GM19438 (cell line): ENCODE measurements at regions not wholly inside any gene's neighbourhood (a gene's known extent, or its start where the extent isn't known, plus 50 kb on each side); places are given as distances from the start of the nearest gene placed in this dataset.

ENCODE experiments used
- ATAC-seq: cut with Tn5 transposase; IDR thresholded peaks from one replicate; pipeline ENCODE4 v1.9.1; 2021; ENCODE audit warnings: low read depth; ENCODE audit not compliant: unreplicated experiment

DNA sequence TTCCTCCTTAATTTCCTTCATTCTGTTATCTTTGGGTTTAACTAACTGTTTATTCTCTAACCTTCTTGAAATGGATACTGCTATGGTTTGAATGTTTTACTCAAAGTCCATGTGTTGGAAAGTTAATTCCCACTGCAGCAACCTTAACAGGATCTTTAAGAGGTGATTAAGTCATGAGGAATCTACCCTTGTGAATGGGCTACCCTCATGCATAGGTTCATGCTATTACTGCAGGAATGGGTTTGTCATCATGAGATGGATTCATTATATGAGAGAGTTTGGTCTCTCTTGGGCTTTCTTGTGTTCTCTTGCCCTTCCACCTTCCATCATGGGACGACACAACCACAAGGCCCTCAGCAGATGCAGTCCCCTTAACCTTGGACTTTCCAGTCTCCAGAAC lies 516.9 kb downstream of the ADGRL2 start:
- ATAC-seq = no peak

DNA sequence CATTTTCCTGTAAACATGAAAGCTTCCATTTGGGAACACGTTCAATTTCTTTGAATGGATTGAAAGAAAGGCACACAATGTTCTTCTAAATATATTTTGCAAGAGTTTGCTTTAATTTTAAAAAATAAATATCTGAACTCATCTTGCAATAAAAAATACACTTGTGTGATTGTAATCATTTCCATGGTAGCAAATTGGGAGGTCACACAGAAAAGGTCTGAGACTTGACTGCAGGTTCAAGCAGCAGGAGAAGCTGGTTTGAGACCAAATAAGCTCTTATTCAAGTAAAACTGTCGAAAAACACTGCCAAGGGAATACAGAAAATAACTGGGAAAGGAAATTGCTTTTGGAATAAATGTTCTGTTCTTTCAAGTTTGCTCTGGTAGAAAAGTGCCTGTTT lies 498.9 kb downstream of the ADGRL2 start:
- no peak for ATAC-seq

DNA sequence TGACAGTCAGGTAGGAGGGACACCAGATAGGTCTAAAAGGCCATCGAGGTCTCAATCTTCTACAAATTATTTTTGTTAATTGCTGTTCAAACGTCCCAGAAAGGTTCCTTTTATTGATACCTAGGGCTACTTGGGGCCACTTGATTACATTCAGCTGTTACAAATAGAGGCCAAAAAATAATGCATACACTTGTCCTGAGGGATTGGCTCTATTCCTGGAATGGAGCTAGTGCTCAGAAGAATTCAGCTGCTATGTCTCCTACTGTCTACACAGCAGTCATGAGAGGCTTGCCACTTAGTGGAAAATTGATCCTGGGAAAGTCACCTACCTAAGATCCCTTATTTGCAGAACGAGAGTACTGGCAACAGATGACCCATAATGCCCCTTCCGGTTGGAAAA lies 498.3 kb downstream of the ADGRL2 start:
- no peak for ATAC-seq

DNA sequence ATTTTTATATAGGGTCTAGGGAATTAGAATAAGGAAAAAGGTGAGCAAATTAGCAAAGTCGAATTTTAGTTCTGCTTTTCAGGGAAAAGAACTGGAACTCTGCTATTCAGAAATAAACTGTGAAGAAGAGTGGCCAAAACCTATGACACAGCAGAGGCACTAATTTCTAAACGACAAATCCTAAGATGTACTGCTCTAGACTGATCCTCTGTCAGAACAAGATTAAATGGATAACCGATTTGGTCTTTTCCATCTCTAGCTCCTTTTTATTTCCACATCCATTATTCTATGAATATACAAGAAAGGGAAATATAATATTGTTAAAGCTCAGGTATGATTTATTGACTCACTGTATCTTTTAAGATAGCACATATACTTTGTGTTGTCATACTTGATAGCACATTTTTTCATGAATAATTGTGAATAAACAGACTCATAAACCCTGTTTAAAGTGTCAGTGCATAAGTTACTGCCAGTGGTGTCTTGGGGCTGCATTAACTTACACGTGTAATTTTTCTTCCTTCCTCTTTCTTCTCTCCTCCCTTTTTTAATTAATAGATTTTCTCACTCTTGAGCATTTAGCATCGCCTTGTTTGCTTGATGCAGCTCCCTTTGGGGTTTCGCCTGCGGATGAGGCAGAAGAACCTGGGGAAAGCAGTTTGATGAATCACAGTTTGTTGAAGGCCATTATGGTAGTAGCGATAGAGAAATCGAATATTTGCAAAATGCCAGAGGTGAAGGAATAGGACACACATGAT lies 496.6 kb downstream of the ADGRL2 start:
- no peak for ATAC-seq

DNA sequence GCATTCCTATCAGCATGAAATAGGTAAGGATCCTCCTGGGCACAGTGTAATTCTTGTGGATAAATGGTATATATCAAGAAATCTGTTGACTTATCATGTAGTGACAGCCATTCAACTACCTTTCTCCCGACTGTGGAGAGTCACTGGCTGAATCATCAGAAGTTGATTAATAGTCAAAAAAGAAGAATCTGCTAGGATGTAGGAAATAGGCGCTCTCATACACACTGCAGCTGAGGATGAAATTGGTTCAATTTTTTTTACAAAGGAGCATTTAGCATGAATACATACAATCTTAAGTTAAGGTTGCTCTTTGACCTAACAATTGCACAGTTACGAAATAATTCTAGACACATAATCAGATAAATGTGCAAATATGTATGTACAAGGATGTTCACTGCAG lies 486.8 kb downstream of the ADGRL2 start:
- ATAC-seq = no peak

DNA sequence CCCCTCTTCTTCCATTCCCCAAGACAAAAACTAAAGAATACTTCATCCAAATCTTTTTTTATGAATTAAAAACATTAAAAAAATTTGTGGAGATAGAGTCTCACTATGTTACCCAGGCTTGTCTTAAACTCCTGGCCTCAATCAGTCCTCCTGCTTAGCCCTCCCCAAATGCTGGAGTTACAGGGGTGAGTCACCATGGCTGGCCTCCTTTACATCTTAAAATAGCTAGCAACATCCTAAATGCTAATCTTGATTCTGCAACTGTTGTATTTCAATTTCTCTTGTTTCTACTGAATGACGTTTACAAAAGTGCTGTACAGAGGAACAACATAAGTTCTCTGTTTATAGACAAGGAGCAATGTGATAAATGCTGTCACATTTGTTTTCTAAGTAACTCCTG lies 483.5 kb downstream of the ADGRL2 start:
- no peak for ATAC-seq

DNA sequence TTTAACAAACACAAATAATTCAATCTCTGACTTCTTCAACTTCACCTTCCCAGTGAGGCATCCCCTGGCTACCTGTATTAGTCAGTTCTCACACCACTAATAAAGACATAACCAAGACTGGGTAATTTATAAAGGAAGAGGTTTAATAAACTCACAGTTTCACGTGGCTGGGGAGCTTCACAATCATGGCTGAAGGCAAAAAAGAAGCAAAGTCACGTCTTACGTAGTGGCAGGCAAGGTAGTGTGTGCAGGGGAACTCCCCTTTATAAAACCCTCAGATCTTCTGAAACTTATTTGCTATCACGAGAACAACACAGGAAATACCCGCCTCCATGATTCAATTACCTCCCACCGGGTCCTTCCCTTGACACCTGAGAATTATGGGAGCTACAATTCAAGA lies 478.5 kb downstream of the ADGRL2 start:
- no peak for ATAC-seq

DNA sequence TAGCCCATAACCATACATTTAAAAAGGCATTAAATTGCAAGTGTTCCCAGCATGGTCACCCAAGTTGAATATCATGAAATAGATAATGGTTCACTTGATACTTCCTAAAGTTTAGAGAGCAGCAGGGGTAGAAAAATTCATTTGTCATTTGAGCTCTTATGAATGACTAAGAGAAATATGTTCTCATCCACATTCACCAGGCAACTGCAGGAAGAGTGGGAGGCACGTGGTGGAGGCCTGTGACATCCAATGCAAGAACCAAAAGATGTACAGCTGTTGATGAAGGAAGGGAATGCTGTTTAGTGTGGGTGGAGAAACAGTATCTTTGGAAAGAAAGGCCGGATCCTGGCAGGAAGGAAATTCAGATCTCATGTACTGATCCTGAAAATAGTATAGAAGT lies 473.1 kb downstream of the ADGRL2 start:
- no peak for ATAC-seq

DNA sequence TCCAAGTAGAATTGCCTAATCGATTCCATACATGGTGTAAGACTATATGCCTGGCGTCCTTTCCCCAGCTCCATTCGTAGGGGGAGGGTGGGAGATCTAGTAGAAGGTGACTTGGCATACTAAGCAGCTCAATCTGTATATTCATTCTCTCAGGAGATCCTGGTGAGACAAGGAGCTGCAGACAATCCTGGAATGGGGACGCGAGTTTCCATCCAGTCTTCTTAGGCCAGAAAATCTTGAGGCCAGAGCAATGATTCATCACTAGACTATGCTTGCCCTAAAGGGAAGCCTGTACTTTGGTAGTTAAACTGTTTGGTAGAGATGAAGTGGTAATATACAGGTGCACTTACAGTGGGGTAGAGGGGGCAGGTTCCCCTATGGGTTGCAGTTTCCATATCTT lies 468.7 kb downstream of the ADGRL2 start:
- no peak for ATAC-seq

DNA sequence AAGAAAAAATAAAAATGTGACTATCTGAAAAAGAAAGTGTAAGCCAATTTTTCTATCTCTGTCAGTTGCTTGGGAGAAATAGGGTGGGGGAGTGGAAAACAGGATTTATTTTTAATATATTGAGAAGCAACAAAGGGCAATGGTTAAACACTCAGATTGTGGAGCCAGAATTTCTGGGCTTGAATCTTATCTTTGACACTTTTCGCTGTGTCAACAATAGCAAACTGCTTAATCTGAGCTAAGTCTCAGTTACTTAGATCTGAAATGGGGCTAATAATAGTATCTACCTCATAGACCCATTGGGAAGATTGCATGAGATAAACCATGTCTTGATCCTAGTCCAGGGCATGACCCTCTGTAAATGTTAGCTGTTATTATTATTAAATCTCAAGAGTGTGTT lies 468.1 kb downstream of the ADGRL2 start:
- ATAC-seq = no peak

DNA sequence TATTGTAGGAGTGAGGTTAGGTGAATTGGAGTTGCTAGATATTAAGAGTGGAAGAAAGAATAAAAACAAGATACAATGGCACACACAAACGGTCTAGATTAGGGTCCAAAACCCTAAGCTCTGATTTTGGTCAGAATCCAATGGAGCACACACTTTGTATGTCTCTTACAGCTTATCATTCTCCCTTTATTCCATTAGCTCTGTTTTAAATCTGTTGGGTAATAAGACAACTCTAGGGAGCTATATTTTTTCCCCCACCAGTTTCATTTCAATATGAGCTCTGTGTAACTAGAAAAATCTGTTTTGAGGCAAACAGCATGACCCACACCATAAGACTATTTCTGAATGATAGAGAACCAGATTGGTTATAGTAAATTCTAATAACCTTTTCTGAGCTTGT lies 465.6 kb downstream of the ADGRL2 start:
- no peak for ATAC-seq

DNA sequence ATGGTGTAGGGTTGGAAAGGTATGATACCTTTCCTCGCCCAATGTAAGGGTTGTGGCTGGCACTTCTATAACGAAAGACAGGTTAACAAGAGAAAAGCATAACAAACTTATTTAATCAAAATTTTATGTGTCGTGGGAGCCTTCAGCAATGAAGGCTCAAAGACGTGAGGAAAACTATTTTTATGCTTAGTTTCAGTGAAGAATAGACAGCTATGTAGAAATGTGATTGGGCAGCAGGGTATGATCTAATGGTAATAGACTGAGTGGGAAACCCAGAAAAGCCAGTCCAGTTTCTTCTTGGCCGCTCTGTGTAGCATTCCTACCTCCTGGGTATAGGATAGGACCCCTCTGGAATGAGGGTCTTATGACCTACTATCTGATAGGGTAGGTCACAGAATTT lies 464.7 kb downstream of the ADGRL2 start:
- no peak for ATAC-seq

DNA sequence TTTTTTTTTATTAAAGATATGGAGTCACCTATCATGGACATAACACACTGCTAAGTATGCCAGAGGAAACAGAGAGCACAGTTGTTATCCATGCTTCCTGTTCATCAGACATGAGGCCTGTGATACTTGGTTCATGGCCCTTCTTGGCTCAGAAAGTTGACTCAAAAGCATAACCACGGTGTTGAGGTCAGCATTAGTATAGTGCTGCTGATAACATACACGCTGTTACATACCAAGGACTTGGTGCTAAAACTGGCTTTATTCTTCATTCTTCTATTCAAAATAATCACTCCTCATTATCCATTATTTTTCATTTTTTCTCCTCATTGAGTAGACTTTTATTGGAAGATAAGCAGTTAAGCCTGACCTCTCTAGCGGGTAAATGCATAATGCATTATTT lies 464.1 kb downstream of the ADGRL2 start:
- ATAC-seq = no peak

DNA sequence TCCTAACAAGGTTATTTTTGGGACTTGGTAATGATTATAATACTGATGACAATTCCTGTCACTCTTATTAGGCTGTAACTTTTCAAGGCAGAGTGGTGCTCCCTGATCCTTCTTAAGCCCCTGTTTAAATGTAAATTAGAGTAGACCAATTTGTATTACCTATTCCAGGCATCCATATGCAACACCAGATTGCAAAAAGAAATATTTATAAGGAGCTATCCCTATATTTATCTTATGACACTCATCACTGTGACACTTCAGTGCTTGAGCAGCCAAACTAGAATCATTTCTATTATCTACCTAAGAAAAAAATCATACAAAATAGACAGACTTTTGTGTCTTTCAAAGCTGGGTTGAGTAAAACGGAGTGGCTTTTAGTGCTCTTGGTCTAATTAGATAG lies 462.7 kb downstream of the ADGRL2 start:
- no peak for ATAC-seq

DNA sequence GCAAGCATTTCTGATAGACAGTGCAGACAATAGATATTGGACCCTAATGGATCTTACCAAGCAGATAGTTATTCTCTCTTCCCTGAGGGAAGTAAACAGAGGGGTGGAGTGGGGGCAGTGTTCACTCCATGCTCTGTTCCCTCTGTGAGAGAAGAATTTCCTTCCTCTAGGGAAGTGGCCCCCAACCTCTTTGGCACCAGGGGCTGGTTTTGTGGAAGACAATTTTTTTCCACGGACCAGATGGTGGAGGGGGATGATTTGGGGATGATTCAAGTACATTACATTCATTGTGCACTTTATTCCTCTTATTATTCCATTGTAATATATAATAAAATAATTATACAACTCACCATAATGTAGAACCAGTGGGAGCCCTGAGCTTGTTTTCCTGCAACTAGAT lies 459.9 kb downstream of the ADGRL2 start:
- ATAC-seq = no peak

DNA sequence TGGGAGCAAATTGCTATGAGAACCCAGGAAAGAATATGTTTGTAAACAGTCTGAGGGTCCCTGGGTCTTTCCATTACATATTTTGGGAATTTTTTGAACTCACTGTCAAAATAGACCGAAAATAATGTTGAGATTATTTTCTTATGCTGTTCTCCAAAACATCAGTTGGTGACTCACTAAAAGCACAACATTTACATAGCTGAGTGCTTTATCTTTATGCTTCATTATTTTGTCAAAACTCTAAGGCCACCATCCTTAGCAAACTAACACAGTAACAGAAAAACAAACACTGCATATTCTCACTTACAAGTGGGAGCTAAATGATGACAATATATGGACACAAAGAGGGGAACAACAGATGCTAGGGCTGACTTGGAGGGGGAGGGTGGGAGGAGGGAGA lies 459.3 kb downstream of the ADGRL2 start:
- ATAC-seq = no peak

DNA sequence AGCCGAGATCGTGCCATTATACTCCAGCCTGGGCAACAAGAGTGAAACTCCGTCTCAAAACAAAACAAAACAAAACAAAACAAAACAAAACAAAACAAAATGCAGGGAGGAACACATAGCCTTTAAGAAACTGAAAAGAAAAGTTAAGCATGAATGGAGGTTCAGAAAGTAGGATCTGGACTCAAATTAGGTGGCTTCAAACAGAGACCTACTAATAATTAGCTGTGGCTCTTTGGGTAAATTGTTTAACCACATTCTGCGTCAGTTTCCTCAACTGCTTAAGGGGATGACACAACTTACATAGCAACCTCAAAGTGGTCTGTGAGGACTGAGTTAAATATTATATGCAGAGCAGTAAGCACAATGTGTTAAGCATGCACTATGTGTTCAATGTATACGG lies 458.2 kb downstream of the ADGRL2 start:
- no peak for ATAC-seq

DNA sequence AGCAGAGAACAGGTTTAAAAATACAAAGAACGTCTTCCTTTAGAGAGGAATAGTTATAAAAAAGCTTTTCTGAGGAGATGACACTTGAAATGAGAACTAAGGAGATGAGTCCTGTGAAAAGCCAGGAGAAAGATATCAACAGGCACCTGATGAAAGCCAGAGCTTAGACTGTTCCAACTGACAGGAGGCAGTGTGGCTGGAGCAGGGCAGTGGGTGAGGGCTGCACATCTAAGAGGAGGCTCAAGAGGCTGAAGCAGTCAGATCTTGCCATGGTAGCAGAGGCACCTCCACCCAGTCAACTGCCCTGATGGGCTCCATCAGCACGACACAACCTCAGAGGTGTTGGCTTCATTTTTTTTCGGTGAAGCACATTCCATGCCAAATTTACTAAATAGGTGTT lies 445.3 kb downstream of the ADGRL2 start:
- ATAC-seq = no peak

DNA sequence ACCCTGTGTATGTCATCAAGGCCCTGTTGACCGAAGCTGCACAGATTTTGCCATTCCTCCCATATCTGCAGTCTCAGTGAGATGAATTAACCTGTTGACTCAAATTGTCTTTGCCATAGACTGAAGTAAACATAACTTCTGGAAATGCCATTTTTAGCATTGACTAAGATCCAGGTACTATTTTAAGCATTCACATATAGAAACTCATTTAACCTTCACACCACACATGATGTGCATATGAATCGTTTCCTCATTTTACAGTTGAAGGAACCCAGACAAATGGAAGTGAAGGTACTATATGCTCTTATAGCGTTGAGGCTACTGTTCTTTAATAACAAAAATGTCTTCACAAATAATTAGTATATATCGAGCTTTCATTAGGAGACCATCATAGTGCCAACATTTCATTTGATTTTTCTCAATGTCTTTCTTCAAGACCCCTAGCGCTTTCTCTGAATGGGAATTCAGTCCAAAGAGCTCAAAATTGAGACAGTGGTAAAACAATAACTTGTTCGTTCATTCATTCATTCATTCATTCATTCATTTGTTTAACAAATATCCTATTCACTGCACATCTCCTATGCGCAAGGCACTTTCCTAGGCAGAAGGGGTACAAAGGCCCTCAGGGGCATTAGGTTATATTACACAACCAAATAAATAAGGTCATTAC lies 444.7 kb downstream of the ADGRL2 start:
- no peak for ATAC-seq

DNA sequence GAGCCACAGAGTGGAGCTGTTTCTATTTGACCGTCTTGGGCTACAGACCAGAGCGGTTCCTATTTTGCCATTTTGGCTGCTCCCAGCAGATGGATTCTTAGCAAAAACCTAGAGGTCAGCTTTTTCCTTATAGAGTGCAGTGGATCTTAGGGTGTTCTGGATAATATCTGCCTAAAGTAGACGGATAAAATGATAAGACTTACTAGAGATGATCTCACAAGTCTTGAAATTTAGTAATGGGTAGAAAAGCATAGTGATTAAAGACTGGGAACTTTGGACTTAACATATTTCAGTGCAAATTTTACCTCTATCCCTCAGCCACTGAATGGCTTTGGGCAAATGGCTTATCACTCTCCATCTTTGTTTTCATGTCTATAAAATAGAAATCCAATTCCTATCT lies 439.8 kb downstream of the ADGRL2 start:
- no peak for ATAC-seq

DNA sequence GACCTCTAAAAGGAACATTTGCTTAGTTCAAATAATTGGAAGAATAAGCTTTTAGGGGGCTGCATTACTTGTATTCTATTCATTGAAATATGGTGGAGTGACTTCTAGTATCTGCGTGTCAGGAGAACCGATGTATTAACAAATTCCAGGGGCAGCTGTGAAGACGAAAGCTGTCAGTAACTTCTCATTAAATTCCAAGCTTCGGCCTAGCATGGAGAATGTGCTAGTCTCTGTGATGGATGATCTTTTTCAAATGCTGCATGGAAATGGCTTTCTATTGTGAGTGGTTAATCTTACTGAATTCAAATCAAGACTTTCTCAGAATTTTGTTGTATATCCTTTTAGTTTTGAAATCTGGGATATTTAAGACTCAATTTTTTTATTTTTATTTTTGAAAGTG lies 429.9 kb downstream of the ADGRL2 start:
- no peak for ATAC-seq

DNA sequence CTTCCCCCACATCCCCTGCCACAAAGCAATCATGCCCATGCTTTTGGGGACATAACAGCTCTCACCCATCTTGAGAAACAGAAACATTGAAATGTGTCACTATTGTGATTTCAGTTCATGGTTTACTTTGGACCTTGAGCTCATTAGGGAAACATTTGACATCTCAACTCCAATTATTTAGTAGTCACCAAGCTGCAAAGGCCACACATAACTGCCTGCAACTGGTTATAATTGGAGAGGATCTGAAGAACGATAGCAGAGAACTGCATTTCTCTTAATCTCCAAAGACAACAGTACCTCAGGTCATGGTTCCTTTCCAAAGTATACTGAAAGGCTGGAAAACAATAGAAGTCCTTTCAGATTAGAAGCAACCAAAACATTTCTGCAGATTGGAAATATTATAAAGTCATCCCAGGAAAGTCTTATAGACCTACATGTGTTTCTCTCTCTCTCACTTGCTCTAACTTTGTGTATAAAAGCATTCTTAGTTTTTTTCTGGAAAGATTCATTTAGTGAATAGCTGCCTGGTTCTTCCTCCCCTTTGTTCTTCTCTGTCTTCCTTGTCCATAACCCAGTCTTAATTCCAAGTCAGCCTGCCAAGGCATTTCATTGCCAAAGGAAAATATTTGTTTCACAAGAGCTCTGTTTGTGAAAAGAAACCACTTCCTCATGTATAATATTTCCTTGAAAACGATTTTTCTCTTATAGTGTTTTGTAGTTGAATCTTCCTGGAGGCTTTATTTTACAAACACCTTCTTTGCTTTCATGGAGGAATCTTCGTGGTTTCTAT lies 426.8 kb downstream of the ADGRL2 start:
- no peak for ATAC-seq
